ENCODE measurements at regions not wholly inside any gene's neighbourhood (a gene's known extent, or its start where the extent isn't known, plus 50 kb on each side); places are given as distances from the start of the nearest gene placed in this dataset.
"Not testable (repeated sequence)": the region's sequence is repeated elsewhere in the genome, so short reads cannot be mapped to it uniquely, and the experiment has no call there.

DNA sequence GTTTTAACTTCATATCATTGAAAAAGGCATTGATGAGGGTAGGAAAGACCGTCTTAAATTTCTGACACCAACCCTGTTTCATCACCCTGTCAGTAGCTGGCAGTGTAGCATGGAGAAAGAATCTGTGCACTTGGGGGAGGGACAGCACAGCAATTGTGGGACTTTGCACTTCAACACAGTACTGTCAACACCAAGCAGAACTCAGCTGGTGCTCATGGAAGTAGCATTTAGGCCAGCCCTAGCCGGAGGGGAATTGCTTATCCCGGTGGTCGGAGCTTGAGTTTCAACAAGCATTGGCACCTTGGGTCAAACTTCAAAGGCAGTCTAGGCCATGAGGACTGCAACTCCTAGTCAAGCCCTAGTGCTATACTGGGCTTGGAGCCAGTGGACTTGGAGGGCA lies 285.8 kb upstream of the TGIF2LX start:
- not testable (repeated sequence) for TF ChIP-seq ARNTL (CRISPR knock-in tag; IDR thresholded peaks at IDR 0.05; ENCODE audit: borderline replicate concordance, low read depth); ZNF8 (CRISPR knock-in tag; IDR thresholded peaks at IDR 0.05); BACH2 (CRISPR knock-in tag; IDR thresholded peaks at IDR 0.05; ENCODE audit: borderline replicate concordance); OSR1 (CRISPR knock-in tag; IDR thresholded peaks at IDR 0.05); ZFP30 (CRISPR knock-in tag; IDR thresholded peaks at IDR 0.05); ISL1 (CRISPR knock-in tag; IDR thresholded peaks at IDR 0.05); ZNF70 (CRISPR knock-in tag; IDR thresholded peaks at IDR 0.05); CSDC2 (CRISPR knock-in tag; IDR thresholded peaks at IDR 0.05); SNAI2 (CRISPR knock-in tag; IDR thresholded peaks at IDR 0.05)
- TF ChIP-seq, protein P1, sequence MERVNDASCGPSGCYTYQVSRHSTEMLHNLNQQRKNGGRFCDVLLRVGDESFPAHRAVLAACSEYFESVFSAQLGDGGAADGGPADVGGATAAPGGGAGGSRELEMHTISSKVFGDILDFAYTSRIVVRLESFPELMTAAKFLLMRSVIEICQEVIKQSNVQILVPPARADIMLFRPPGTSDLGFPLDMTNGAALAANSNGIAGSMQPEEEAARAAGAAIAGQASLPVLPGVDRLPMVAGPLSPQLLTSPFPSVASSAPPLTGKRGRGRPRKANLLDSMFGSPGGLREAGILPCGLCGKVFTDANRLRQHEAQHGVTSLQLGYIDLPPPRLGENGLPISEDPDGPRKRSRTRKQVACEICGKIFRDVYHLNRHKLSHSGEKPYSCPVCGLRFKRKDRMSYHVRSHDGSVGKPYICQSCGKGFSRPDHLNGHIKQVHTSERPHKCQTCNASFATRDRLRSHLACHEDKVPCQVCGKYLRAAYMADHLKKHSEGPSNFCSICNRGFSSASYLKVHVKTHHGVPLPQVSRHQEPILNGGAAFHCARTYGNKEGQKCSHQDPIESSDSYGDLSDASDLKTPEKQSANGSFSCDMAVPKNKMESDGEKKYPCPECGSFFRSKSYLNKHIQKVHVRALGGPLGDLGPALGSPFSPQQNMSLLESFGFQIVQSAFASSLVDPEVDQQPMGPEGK (CRISPR knock-in tag; IDR thresholded peaks at IDR 0.05; ENCODE audit: borderline replicate concordance): not testable (repeated sequence)
- TF ChIP-seq, protein P2, sequence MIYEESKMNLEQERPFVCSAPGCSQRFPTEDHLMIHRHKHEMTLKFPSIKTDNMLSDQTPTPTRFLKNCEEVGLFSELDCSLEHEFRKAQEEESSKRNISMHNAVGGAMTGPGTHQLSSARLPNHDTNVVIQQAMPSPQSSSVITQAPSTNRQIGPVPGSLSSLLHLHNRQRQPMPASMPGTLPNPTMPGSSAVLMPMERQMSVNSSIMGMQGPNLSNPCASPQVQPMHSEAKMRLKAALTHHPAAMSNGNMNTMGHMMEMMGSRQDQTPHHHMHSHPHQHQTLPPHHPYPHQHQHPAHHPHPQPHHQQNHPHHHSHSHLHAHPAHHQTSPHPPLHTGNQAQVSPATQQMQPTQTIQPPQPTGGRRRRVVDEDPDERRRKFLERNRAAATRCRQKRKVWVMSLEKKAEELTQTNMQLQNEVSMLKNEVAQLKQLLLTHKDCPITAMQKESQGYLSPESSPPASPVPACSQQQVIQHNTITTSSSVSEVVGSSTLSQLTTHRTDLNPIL (CRISPR knock-in tag; IDR thresholded peaks at IDR 0.05; ENCODE audit: low read depth): not testable (repeated sequence)
- TF ChIP-seq, protein P3, sequence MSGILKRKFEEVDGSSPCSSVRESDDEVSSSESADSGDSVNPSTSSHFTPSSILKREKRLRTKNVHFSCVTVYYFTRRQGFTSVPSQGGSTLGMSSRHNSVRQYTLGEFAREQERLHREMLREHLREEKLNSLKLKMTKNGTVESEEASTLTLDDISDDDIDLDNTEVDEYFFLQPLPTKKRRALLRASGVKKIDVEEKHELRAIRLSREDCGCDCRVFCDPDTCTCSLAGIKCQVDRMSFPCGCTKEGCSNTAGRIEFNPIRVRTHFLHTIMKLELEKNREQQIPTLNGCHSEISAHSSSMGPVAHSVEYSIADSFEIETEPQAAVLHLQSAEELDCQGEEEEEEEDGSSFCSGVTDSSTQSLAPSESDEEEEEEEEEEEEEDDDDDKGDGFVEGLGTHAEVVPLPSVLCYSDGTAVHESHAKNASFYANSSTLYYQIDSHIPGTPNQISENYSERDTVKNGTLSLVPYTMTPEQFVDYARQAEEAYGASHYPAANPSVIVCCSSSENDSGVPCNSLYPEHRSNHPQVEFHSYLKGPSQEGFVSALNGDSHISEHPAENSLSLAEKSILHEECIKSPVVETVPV (CRISPR knock-in tag; IDR thresholded peaks at IDR 0.05): not testable (repeated sequence)
- TF ChIP-seq, protein P4, sequence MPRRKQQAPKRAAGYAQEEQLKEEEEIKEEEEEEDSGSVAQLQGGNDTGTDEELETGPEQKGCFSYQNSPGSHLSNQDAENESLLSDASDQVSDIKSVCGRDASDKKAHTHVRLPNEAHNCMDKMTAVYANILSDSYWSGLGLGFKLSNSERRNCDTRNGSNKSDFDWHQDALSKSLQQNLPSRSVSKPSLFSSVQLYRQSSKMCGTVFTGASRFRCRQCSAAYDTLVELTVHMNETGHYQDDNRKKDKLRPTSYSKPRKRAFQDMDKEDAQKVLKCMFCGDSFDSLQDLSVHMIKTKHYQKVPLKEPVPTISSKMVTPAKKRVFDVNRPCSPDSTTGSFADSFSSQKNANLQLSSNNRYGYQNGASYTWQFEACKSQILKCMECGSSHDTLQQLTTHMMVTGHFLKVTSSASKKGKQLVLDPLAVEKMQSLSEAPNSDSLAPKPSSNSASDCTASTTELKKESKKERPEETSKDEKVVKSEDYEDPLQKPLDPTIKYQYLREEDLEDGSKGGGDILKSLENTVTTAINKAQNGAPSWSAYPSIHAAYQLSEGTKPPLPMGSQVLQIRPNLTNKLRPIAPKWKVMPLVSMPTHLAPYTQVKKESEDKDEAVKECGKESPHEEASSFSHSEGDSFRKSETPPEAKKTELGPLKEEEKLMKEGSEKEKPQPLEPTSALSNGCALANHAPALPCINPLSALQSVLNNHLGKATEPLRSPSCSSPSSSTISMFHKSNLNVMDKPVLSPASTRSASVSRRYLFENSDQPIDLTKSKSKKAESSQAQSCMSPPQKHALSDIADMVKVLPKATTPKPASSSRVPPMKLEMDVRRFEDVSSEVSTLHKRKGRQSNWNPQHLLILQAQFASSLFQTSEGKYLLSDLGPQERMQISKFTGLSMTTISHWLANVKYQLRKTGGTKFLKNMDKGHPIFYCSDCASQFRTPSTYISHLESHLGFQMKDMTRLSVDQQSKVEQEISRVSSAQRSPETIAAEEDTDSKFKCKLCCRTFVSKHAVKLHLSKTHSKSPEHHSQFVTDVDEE (CRISPR knock-in tag; IDR thresholded peaks at IDR 0.05): not testable (repeated sequence)
